MM.1S (cell line): ENCODE measurements at regions not wholly inside any gene's neighbourhood (a gene's known extent, or its start where the extent isn't known, plus 50 kb on each side); places are given as distances from the start of the nearest gene placed in this dataset.

ENCODE experiments used
- EZH2 ChIP-seq: fragments of 300-600 bp; sonication (generic); optimal IDR thresholded peaks from 2 replicates; pipeline ENCODE3; 2017; ENCODE audit warnings: low read depth, mild to moderate bottlenecking, antibody characterized with exemption, low read length, mixed read lengths
- TF ChIP-seq, protein P1 (sequence below): fragments of 300-600 bp; sonication (generic); IDR thresholded peaks from 2 replicates; pipeline ENCODE4 v1.5.1; 2016; ENCODE audit warnings: antibody characterized with exemption, low read length, mixed read lengths

DNA sequence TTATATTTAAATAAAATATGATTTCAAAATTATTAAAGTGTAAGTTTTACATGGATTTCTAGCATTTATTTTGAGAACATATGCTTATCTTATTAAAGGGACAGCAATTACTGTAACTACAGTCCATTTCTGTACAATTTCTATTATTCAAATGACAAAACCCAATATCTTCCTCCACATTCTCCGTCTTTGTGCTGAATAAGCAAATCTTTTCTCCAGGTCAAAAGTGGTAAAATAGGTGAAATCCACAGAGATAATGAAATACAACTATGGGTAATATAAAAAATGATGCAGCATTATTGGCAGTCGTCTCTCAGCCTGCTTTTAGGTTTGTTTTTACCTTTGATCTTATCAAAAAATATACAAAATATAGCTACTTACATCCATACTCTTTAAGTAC lies 79.4 kb upstream of the OTX2 start:
- TF ChIP-seq, protein P1, sequence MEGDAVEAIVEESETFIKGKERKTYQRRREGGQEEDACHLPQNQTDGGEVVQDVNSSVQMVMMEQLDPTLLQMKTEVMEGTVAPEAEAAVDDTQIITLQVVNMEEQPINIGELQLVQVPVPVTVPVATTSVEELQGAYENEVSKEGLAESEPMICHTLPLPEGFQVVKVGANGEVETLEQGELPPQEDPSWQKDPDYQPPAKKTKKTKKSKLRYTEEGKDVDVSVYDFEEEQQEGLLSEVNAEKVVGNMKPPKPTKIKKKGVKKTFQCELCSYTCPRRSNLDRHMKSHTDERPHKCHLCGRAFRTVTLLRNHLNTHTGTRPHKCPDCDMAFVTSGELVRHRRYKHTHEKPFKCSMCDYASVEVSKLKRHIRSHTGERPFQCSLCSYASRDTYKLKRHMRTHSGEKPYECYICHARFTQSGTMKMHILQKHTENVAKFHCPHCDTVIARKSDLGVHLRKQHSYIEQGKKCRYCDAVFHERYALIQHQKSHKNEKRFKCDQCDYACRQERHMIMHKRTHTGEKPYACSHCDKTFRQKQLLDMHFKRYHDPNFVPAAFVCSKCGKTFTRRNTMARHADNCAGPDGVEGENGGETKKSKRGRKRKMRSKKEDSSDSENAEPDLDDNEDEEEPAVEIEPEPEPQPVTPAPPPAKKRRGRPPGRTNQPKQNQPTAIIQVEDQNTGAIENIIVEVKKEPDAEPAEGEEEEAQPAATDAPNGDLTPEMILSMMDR, result no peak
- no peak for TF ChIP-seq EZH2
